Esophagus muscularis mucosa (tissue), 3 donors: ENCODE measurements at regions not wholly inside any gene's neighbourhood (a gene's known extent, or its start where the extent isn't known, plus 50 kb on each side); places are given as distances from the start of the nearest gene placed in this dataset.
"Not testable (repeated sequence)": the region's sequence is repeated elsewhere in the genome, so short reads cannot be mapped to it uniquely, and the experiment has no call there.

Source experiments
- POLR2A ChIP-seq: fragments of 450-650 bp; IDR thresholded peaks from one replicate; pipeline ENCODE4 v1.6.1; 2017; ENCODE audit warnings: antibody characterized with exemption, moderate library complexity, mild to moderate bottlenecking, low read depth
- POLR2AphosphoS5 ChIP-seq, 2 donors: sonication (generic); formaldehyde crosslinking; IDR thresholded peaks; one replicate each; pipeline ENCODE4 v1.6.1; 2017; ENCODE audit warnings: antibody characterized with exemption in 2 of 2
- TF ChIP-seq, protein P1 (sequence below), 3 experiments: fragments of 200-600 bp in 2 of 3; fragments of 450-650 bp in 1 of 3; sonication (generic) in 2 of 3; IDR thresholded peaks; one replicate each; pipeline ENCODE4 v1.5.1; 2017 to 2019; ENCODE audit warnings: antibody characterized with exemption in 3 of 3, mild to moderate bottlenecking in 2 of 3, moderate library complexity in 1 of 3

DNA sequence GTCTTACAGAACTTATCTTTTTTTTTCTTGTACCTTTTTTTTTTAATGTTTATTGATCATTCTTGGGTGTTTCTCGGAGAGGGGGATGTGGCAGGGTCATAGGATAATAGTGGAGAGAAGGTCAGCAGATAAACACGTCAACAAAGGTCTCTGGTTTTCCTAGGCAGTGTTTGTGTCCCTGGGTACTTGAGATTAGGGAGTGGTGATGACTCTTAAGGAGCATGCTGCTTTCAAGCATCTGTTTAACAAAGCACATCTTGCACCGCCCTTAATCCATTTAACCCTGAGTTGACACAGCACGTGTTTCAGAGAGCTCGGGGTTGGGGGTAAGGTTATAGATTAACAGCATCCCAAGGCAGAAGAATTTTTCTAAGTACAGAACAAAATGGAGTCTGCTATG, 345.9 kb downstream of the TUBA3C start:
- TF ChIP-seq, protein P1, sequence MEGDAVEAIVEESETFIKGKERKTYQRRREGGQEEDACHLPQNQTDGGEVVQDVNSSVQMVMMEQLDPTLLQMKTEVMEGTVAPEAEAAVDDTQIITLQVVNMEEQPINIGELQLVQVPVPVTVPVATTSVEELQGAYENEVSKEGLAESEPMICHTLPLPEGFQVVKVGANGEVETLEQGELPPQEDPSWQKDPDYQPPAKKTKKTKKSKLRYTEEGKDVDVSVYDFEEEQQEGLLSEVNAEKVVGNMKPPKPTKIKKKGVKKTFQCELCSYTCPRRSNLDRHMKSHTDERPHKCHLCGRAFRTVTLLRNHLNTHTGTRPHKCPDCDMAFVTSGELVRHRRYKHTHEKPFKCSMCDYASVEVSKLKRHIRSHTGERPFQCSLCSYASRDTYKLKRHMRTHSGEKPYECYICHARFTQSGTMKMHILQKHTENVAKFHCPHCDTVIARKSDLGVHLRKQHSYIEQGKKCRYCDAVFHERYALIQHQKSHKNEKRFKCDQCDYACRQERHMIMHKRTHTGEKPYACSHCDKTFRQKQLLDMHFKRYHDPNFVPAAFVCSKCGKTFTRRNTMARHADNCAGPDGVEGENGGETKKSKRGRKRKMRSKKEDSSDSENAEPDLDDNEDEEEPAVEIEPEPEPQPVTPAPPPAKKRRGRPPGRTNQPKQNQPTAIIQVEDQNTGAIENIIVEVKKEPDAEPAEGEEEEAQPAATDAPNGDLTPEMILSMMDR (IDR thresholded peaks at IDR 0.05) = not testable (repeated sequence)
- not testable (repeated sequence) for TF ChIP-seq POLR2A; POLR2AphosphoS5 (IDR thresholded peaks at IDR 0.05)
